DMS153 treated with DMSO at 0.1 percent for 48 hours (cell line): ENCODE measurements at regions not wholly inside any gene's neighbourhood (a gene's known extent, or its start where the extent isn't known, plus 50 kb on each side); places are given as distances from the start of the nearest gene placed in this dataset.
"Not testable (repeated sequence)": the region's sequence is repeated elsewhere in the genome, so short reads cannot be mapped to it uniquely, and the experiment has no call there.

Source experiments
- DNase-seq: peaks from one replicate; lab custom pipeline; 2025; ENCODE audit not compliant: unreplicated experiment; lab: John Stamatoyannopoulos, UW

- DNase-seq = peak; percentile 2
These were observed 124.6 kb downstream of the ARRDC4 start for GRCh38 chr15:98085003-98085639.

GRCh38 chr15:98088307-98088945 is 127.9 kb downstream of the ARRDC4 start:
- DNase-seq = not testable (repeated sequence)

GRCh38 chr15:98089352-98089751 is 128.8 kb downstream of the ARRDC4 start:
- not testable (repeated sequence) for DNase-seq

GRCh38 chr15:98097986-98098385 is 137.5 kb downstream of the ARRDC4 start:
- not testable (repeated sequence) for DNase-seq

- DNase-seq = not testable (repeated sequence)
These were observed 140.1 kb downstream of the ARRDC4 start for GRCh38 chr15:98100606-98101005.

- DNase-seq = no peak
These were observed 143.1 kb downstream of the ARRDC4 start for GRCh38 chr15:98103570-98103969.

- not testable (repeated sequence) for DNase-seq
These were observed 144.1 kb downstream of the ARRDC4 start for GRCh38 chr15:98104386-98105151.

GRCh38 chr15:98106615-98107194 is 146.2 kb downstream of the ARRDC4 start:
- DNase-seq = not testable (repeated sequence)

- no peak for DNase-seq
These were observed 151.3 kb downstream of the ARRDC4 start for GRCh38 chr15:98111806-98112205.

- no peak for DNase-seq
These were observed 152.8 kb downstream of the ARRDC4 start for GRCh38 chr15:98113327-98113726.

- no peak for DNase-seq
These were observed 160.1 kb downstream of the ARRDC4 start for GRCh38 chr15:98120561-98120960.

GRCh38 chr15:98121536-98121935 is 161.0 kb downstream of the ARRDC4 start:
- no peak for DNase-seq

GRCh38 chr15:98121957-98122356 is 161.5 kb downstream of the ARRDC4 start:
- no peak for DNase-seq

- DNase-seq = no peak
These were observed 162.8 kb downstream of the ARRDC4 start for GRCh38 chr15:98123297-98123696.

GRCh38 chr15:98123834-98124233 is 163.3 kb downstream of the ARRDC4 start:
- DNase-seq = no peak

- no peak for DNase-seq
These were observed 164.1 kb downstream of the ARRDC4 start for GRCh38 chr15:98124581-98124980.

GRCh38 chr15:98126326-98127085 is 166.0 kb downstream of the ARRDC4 start:
- DNase-seq = no peak

- no peak for DNase-seq
These were observed 167.1 kb downstream of the ARRDC4 start for GRCh38 chr15:98127586-98127985.

- DNase-seq = no peak
These were observed 171.4 kb downstream of the ARRDC4 start for GRCh38 chr15:98131924-98132323.

- DNase-seq = no peak
These were observed 174.4 kb downstream of the ARRDC4 start for GRCh38 chr15:98134905-98135304.

GRCh38 chr15:98138910-98139309 is 178.4 kb downstream of the ARRDC4 start:
- DNase-seq = no peak
